SK-N-SH (cell line): ENCODE measurements at regions not wholly inside any gene's neighbourhood (a gene's known extent, or its start where the extent isn't known, plus 50 kb on each side); places are given as distances from the start of the nearest gene placed in this dataset.

Experiments used
- CTCF ChIP-seq: fragments of 200-600 bp; sonication (generic); IDR thresholded peaks from 2 replicates; pipeline ENCODE4 v1.6.1; 2017; ENCODE audit warnings: antibody characterized with exemption, mild to moderate bottlenecking, moderate library complexity
- EP300 ChIP-seq, 2 experiments: IDR thresholded peaks; 2 replicates each; pipeline versions ENCODE4 v1.4.0 to v1.6.1; 2012; ENCODE audit warnings: borderline replicate concordance in 1 of 2, low read depth in 1 of 2, low read length in 1 of 2
- FOXM1 ChIP-seq: IDR thresholded peaks from 2 replicates; pipeline ENCODE4 v1.4.0; 2012; ENCODE audit warnings: low read depth, mild to moderate bottlenecking
- GATA2 ChIP-seq: sonication (generic); formaldehyde crosslinking; IDR thresholded peaks from 2 replicates; pipeline ENCODE4 v1.5.0; 2020; ENCODE audit warnings: mild to moderate bottlenecking, missing genetic modification reagents
- MXI1 ChIP-seq: IDR thresholded peaks from 2 replicates; pipeline ENCODE4 v1.6.1; 2012; ENCODE audit warnings: mild to moderate bottlenecking, low read depth, low read length, improper control_type of control experiment
- POLR2AphosphoS5 ChIP-seq: IDR thresholded peaks from 2 replicates; pipeline ENCODE4 v1.6.1; 2012; ENCODE audit warnings: low read depth, low read length
- RAD21 ChIP-seq: IDR thresholded peaks from 2 replicates; pipeline ENCODE4 v1.6.1; 2012; ENCODE audit warnings: mild to moderate bottlenecking, low read length
- RCOR1 ChIP-seq: fragments of 150-350 bp; IDR thresholded peaks from 2 replicates; pipeline ENCODE4 v1.6.1; 2017; ENCODE audit warnings: antibody characterized with exemption, low read length
- REST ChIP-seq: IDR thresholded peaks from 2 replicates; pipeline ENCODE4 v1.6.1; 2012; ENCODE audit warnings: mild to moderate bottlenecking, low read depth, low read length, moderate library complexity
- RFX5 ChIP-seq: IDR thresholded peaks from 2 replicates; pipeline ENCODE4 v1.6.1; 2012; ENCODE audit warnings: mild to moderate bottlenecking, improper control_type of control experiment, low read length
- SIN3A ChIP-seq: IDR thresholded peaks from 2 replicates; pipeline ENCODE4 v1.6.1; 2012; ENCODE audit warnings: low read depth, mild to moderate bottlenecking, low read length, moderate library complexity, borderline replicate concordance
- TAF1 ChIP-seq: IDR thresholded peaks from 2 replicates; pipeline ENCODE4 v1.6.1; 2012; ENCODE audit warnings: low read depth, mild to moderate bottlenecking, low read length, moderate library complexity, borderline replicate concordance
- USF2 ChIP-seq: fragments of 150-350 bp; IDR thresholded peaks from 2 replicates; pipeline ENCODE4 v1.6.1; 2017; ENCODE audit warnings: antibody characterized with exemption, low read length, low read depth, borderline replicate concordance
- TF ChIP-seq, protein P1 (sequence below): IDR thresholded peaks from 2 replicates; pipeline ENCODE4 v1.4.0; 2012; ENCODE audit warnings: low read depth, borderline replicate concordance

DNA sequence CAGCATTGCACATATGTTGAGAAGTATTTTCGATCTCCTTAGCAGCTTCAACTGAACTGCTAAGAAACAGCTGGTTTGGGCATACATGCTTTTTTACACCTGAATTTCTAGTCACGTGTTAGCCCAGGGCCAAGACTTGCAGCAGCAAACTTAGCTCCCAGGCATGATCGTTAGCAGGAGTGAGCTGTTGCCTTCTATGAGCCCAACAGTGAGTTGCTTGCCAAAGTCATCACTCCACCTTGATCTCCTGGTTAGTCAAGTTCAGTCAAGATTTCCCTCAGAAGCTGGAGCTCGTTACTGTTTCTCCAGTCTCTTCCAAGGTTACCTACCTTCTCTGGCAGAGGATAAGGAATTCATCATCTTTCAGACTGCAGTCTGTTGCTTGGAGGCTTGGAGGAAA lies 100.4 kb upstream of the SEMA6D start:
- no peak for TF ChIP-seq SIN3A
- TF ChIP-seq CTCF: no peak
- TF ChIP-seq RAD21: no peak
- TF ChIP-seq FOXM1: no peak
- TF ChIP-seq REST: no peak
- no peak for TF ChIP-seq POLR2AphosphoS5
- no peak for TF ChIP-seq TAF1
- TF ChIP-seq, protein P1, sequence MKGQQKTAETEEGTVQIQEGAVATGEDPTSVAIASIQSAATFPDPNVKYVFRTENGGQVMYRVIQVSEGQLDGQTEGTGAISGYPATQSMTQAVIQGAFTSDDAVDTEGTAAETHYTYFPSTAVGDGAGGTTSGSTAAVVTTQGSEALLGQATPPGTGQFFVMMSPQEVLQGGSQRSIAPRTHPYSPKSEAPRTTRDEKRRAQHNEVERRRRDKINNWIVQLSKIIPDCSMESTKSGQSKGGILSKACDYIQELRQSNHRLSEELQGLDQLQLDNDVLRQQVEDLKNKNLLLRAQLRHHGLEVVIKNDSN: no peak
- no peak for TF ChIP-seq MXI1
- no peak for TF ChIP-seq GATA2 (CRISPR knock-in tag)
- TF ChIP-seq USF2: no peak
- TF ChIP-seq RCOR1: no peak
- no peak for TF ChIP-seq EP300 (IDR thresholded peaks at IDR 0.05; ENCODE audit: borderline replicate concordance in 1 of 2, low read depth in 1 of 2, low read length in 1 of 2)
- TF ChIP-seq RFX5: no peak
